Neuronal stem cell (in vitro differentiated cells): ENCODE measurements at regions not wholly inside any gene's neighbourhood (a gene's known extent, or its start where the extent isn't known, plus 50 kb on each side); places are given as distances from the start of the nearest gene placed in this dataset.

Source experiments
- DNase-seq: peaks from one replicate; pipeline ENCODE4 v3.0.0-alpha.2; 2013; ENCODE audit warnings: low spot score
- H2AFZ ChIP-seq: one replicate; pipeline ENCODE4 v1.6.1; 2013; ENCODE audit warnings: mild to moderate bottlenecking, low read length, inconsistent platforms
- H2AK5ac ChIP-seq: 2 replicates; pipeline ENCODE4 v1.6.1; 2013; ENCODE audit warnings: low read depth, mild to moderate bottlenecking, inconsistent platforms, low read length, moderate library complexity, mixed read lengths
- H2BK120ac ChIP-seq: 2 replicates; pipeline ENCODE4 v1.6.1; 2013; ENCODE audit warnings: low read depth, mild to moderate bottlenecking, inconsistent platforms, low read length, moderate library complexity, mixed read lengths
- H2BK12ac ChIP-seq: one replicate; pipeline ENCODE4 v1.6.1; 2013; ENCODE audit warnings: low read length, inconsistent platforms
- H2BK15ac ChIP-seq: 2 replicates; pipeline ENCODE4 v1.6.1; 2013; ENCODE audit warnings: mild to moderate bottlenecking, low read length, inconsistent platforms, mixed read lengths
- H2BK5ac ChIP-seq: one replicate; pipeline ENCODE4 v1.6.1; 2013; ENCODE audit warnings: inconsistent platforms, mild to moderate bottlenecking, low read length, moderate library complexity
- H3K14ac ChIP-seq: one replicate; pipeline ENCODE4 v1.6.1; 2013; ENCODE audit warnings: low read length, inconsistent platforms
- H3K18ac ChIP-seq: 2 replicates; pipeline ENCODE4 v1.6.1; 2013; ENCODE audit warnings: low read length, inconsistent platforms
- H3K23ac ChIP-seq: 2 replicates; pipeline ENCODE4 v1.6.1; 2013; ENCODE audit warnings: low read depth, mild to moderate bottlenecking, mixed read lengths, low read length, inconsistent platforms; ENCODE audit not compliant: poor library complexity
- H3K27ac ChIP-seq: replicated peaks from 3 replicates; pipeline ENCODE4 v1.5.1; 2013; ENCODE audit warnings: low read length, inconsistent platforms
- H3K27me3 ChIP-seq, 3 experiments: 2 replicates each; pipeline ENCODE4 v1.6.1; 2013; ENCODE audit warnings: low read length in 3 of 3, mild to moderate bottlenecking in 2 of 3, inconsistent platforms in 1 of 3, low read depth in 1 of 3, mixed read lengths in 1 of 3, moderate library complexity in 1 of 3; ENCODE audit not compliant: control insufficient read depth in 3 of 3, insufficient read depth in 3 of 3
- H3K36me3 ChIP-seq, 2 donors: replicated peaks in 1 of 2; 2 replicates each; pipeline ENCODE4 v1.6.1; 2013; ENCODE audit warnings: low read length in 2 of 2; ENCODE audit not compliant: control insufficient read depth in 2 of 2, insufficient read depth in 2 of 2
- H3K4ac ChIP-seq: 2 replicates; pipeline ENCODE4 v1.6.1; 2013; ENCODE audit warnings: inconsistent platforms, mild to moderate bottlenecking, low read length, moderate library complexity
- H3K4me1 ChIP-seq, 2 donors: 1 replicate in 1 of 2; 2 replicates in 1 of 2; pipeline ENCODE4 v1.6.1; 2013; ENCODE audit warnings: low read length in 2 of 2, low read depth in 1 of 2; ENCODE audit not compliant: control insufficient read depth in 2 of 2, insufficient read depth in 1 of 2
- H3K4me2 ChIP-seq: one replicate; pipeline ENCODE4 v1.6.1; 2013; ENCODE audit warnings: mild to moderate bottlenecking, low read length, inconsistent platforms; ENCODE audit not compliant: insufficient read depth, poor library complexity, severe bottlenecking
- H3K4me3 ChIP-seq, 2 donors: 2 replicates each; pipeline ENCODE4 v1.5.1; 2013; ENCODE audit warnings: low read length in 2 of 2, mild to moderate bottlenecking in 2 of 2, inconsistent platforms in 1 of 2, moderate library complexity in 1 of 2
- H3K79me1 ChIP-seq: one replicate; pipeline ENCODE4 v1.6.1; 2013; ENCODE audit warnings: low read depth, mild to moderate bottlenecking, inconsistent platforms, low read length, moderate library complexity
- H3K9ac ChIP-seq: one replicate; pipeline ENCODE4 v1.6.1; 2013; ENCODE audit warnings: mild to moderate bottlenecking, low read depth, low read length, inconsistent platforms; ENCODE audit not compliant: poor library complexity
- H3K9me3 ChIP-seq, 2 donors: replicated peaks in 1 of 2; 2 replicates each; pipeline versions ENCODE3 to v1.6.1; 2013; ENCODE audit warnings: low read length in 2 of 2, mild to moderate bottlenecking in 2 of 2, inconsistent platforms in 1 of 2, low read depth in 1 of 2, mixed read lengths in 1 of 2, moderate library complexity in 1 of 2; ENCODE audit not compliant: control insufficient read depth in 2 of 2, insufficient read depth in 1 of 2
- H4K8ac ChIP-seq: one replicate; pipeline ENCODE4 v1.6.1; 2013; ENCODE audit warnings: low read depth, mild to moderate bottlenecking, inconsistent platforms, low read length, moderate library complexity
- H4K91ac ChIP-seq: one replicate; pipeline ENCODE4 v1.6.1; 2013; ENCODE audit warnings: low read length, low read depth, mild to moderate bottlenecking, inconsistent platforms; ENCODE audit not compliant: poor library complexity
- WGBS, 2 donors: extraction: QIAGEN DNeasy Blood & Tissue Kit; methylation state at CpG; one replicate each; pipeline ENCODE4 v1.1.7; 2013; ENCODE audit warnings: missing lambda C conversion rate in 2 of 2, mixed read lengths in 1 of 2; ENCODE audit not compliant: insufficient read length in 2 of 2, insufficient replicate concordance in 1 of 2; ENCODE audit errors: extremely low coverage in 2 of 2; 5-methylcytosine and 5-hydroxymethylcytosine counted together

- H3K4me1 ChIP-seq, result peaks cover 0 to 1% of the 10 kb centered on the region in 2 donors
- no peak overlapping the region for H3K14ac ChIP-seq
- H2AFZ ChIP-seq, result no peak overlapping the region
- H3K79me1 ChIP-seq, result no peaks in the 10 kb centered on the region
- H2AK5ac ChIP-seq, result no peak overlapping the region
- H3K18ac ChIP-seq, result no peak overlapping the region
- no peak overlapping the region for H3K23ac ChIP-seq
- H3K9ac ChIP-seq, result no peak overlapping the region
- no peak overlapping the region for H4K8ac ChIP-seq
- H3K4me2 ChIP-seq, result no peak overlapping the region
- H3K9me3 ChIP-seq, result no peaks in the 10 kb centered on the region
- no peak overlapping the region for H3K27ac ChIP-seq
- H3K27me3 ChIP-seq, result no peaks in the 10 kb centered on the region
- no peak overlapping the region for H2BK15ac ChIP-seq
- H4K91ac ChIP-seq, result no peak overlapping the region
- no peak overlapping the region for H2BK12ac ChIP-seq
- H2BK120ac ChIP-seq, result no peak overlapping the region
- no CpG with 5 or more reads among the region's 2 CpGs for WGBS, 2 donors
- no peak for DNase-seq
- no peaks in the 10 kb centered on the region for H3K36me3 ChIP-seq
- no peak overlapping the region for H2BK5ac ChIP-seq
- H3K4me3 ChIP-seq, result no peak overlapping the region
- H3K4ac ChIP-seq, result no peak overlapping the region
Observed at GRCh38 chr12:65618588-65618987, 205.7 kb upstream of the HMGA2 start.

GRCh38 chr12:65619018-65619417, 205.3 kb upstream of the HMGA2 start:
- H2BK5ac ChIP-seq, result no peak overlapping the region
- no peak overlapping the region for H3K14ac ChIP-seq
- H3K23ac ChIP-seq, result no peak overlapping the region
- H3K79me1 ChIP-seq, result no peaks in the 10 kb centered on the region
- H4K8ac ChIP-seq, result no peak overlapping the region
- no peaks in the 10 kb centered on the region for H3K9me3 ChIP-seq
- H2AK5ac ChIP-seq, result no peak overlapping the region
- no peak overlapping the region for H3K4ac ChIP-seq
- H3K4me1 ChIP-seq, result peaks cover 0 to 1% of the 10 kb centered on the region in 2 donors
- no peak overlapping the region for H2AFZ ChIP-seq
- WGBS, 2 donors, result no CpG with 5 or more reads among the region's 4 CpGs
- H3K27ac ChIP-seq, result no peak overlapping the region
- no peak overlapping the region for H3K4me3 ChIP-seq
- no peaks in the 10 kb centered on the region for H3K27me3 ChIP-seq
- DNase-seq, result no peak
- no peak overlapping the region for H3K9ac ChIP-seq
- H2BK120ac ChIP-seq, result no peak overlapping the region
- H2BK15ac ChIP-seq, result no peak overlapping the region
- no peak overlapping the region for H3K18ac ChIP-seq
- no peaks in the 10 kb centered on the region for H3K36me3 ChIP-seq
- no peak overlapping the region for H4K91ac ChIP-seq
- H2BK12ac ChIP-seq, result no peak overlapping the region
- no peak overlapping the region for H3K4me2 ChIP-seq

GRCh38 chr12:65620046-65620445, 204.2 kb upstream of the HMGA2 start:
- H3K4ac ChIP-seq, result no peak overlapping the region
- no peak overlapping the region for H2BK120ac ChIP-seq
- H3K14ac ChIP-seq, result no peak overlapping the region
- H3K18ac ChIP-seq, result no peak overlapping the region
- no peak overlapping the region for H2BK15ac ChIP-seq
- H3K79me1 ChIP-seq, result no peaks in the 10 kb centered on the region
- H4K91ac ChIP-seq, result no peak overlapping the region
- no peak overlapping the region for H3K4me2 ChIP-seq
- H2AFZ ChIP-seq, result peak overlapping the region; percentile 20
- no peak overlapping the region for H2BK12ac ChIP-seq
- H3K9ac ChIP-seq, result no peak overlapping the region
- DNase-seq, result no peak
- no peaks in the 10 kb centered on the region for H3K9me3 ChIP-seq
- no peak overlapping the region for H3K27ac ChIP-seq
- no peak overlapping the region for H2AK5ac ChIP-seq
- H3K4me1 ChIP-seq, result peaks cover 0 to 1% of the 10 kb centered on the region in 2 donors
- H4K8ac ChIP-seq, result no peak overlapping the region
- no peaks in the 10 kb centered on the region for H3K27me3 ChIP-seq
- no peak overlapping the region for H3K23ac ChIP-seq
- no peaks in the 10 kb centered on the region for H3K36me3 ChIP-seq
- no CpG with 5 or more reads among the region's 1 CpG for WGBS, 2 donors
- no peak overlapping the region for H2BK5ac ChIP-seq
- no peak overlapping the region for H3K4me3 ChIP-seq

- Histone ChIP-seq H2BK15ac (no peak overlapping the region), H3K14ac (no peak overlapping the region), H2BK5ac (no peak overlapping the region), H2AK5ac (no peak overlapping the region), H3K9me3 (no peaks in the 10 kb centered on the region), H3K4ac (no peak overlapping the region), H3K4me3 (no peak overlapping the region), H3K4me1 (peaks cover 0 to 1% of the 10 kb centered on the region in 2 donors), H2BK120ac (no peak overlapping the region), H3K36me3 (no peaks in the 10 kb centered on the region), H3K4me2 (no peak overlapping the region), H4K8ac (no peak overlapping the region), H3K27me3 (no peaks in the 10 kb centered on the region), H4K91ac (no peak overlapping the region), H2BK12ac (no peak overlapping the region), H2AFZ (no peak overlapping the region), H3K27ac (no peak overlapping the region), H3K23ac (no peak overlapping the region), H3K18ac (no peak overlapping the region), H3K9ac (peak overlapping the region; percentile 30), H3K79me1 (no peaks in the 10 kb centered on the region)
- no CpG with 5 or more reads among the region's 6 CpGs for WGBS, 2 donors
- no peak for DNase-seq
Observed at GRCh38 chr12:65622056-65622455, 202.2 kb upstream of the HMGA2 start.
